ENCODE measurements at regions not wholly inside any gene's neighbourhood (a gene's known extent, or its start where the extent isn't known, plus 50 kb on each side); places are given as distances from the start of the nearest gene placed in this dataset.

GRCh38 chr15:62777671-62778070 lies 264.9 kb upstream of the TPM1 start:
- Histone ChIP-seq H3K36me3 (ENCODE audit: insufficient read depth, low read length) (no peaks in the 10 kb centered on the region), H2AFZ (ENCODE audit: low read depth, low read length) (no peak overlapping the region), H3K79me2 (ENCODE audit: insufficient read depth, low read length) (no peaks in the 10 kb centered on the region), H4K20me1 (ENCODE audit: insufficient read depth, low read length) (no peaks in the 10 kb centered on the region), H3K9ac (ENCODE audit: low read length) (no peak overlapping the region), H3K4me1 (ENCODE audit: insufficient read depth, low read length) (peaks cover 25% of the 10 kb centered on the region), H3K4me3 (ENCODE audit: insufficient read depth, low read depth, low read length) (no peak overlapping the region), H3K27me3 (ENCODE audit: insufficient read depth, low read length) (no peaks in the 10 kb centered on the region), H3K9me3 (ENCODE audit: insufficient read depth, low read depth, low read length) (no peaks in the 10 kb centered on the region), H3K4me2 (ENCODE audit: low read length) (no peak overlapping the region), H3K27ac (ENCODE audit: low read depth, low read length) (no peak overlapping the region)
- peak; percentile 70 for DNase-seq (ENCODE audit: low read depth)
- Mint-ChIP-seq H3K27ac (ENCODE audit: unreplicated experiment) (no peak overlapping the region), H3K4me3 (ENCODE audit: unreplicated experiment) (no peak overlapping the region), H3K4me1 (ENCODE audit: low read depth, unreplicated experiment) (peaks cover 34% of the 10 kb centered on the region), H3K27me3 (ENCODE audit: low read depth, unreplicated experiment) (no peaks in the 10 kb centered on the region), H3K36me3 (ENCODE audit: low read depth, unreplicated experiment) (peaks cover 25% of the 10 kb centered on the region), H3K9me3 (ENCODE audit: unreplicated experiment) (peaks cover 2% of the 10 kb centered on the region)
- FAIRE-seq, result peak; percentile 63
- TF ChIP-seq CTCF (IDR thresholded peaks at IDR 0.05; ENCODE audit: insufficient read depth, low read depth, low read length) (no peak), EZH2 (IDR thresholded peaks at IDR 0.05; ENCODE audit: insufficient read depth, low read length) (no peak)

- no peak overlapping the region for H3K4me3 ChIP-seq (ENCODE audit: insufficient read depth, low read depth, low read length)
- H3K9ac ChIP-seq (ENCODE audit: low read length), result peak overlapping the region; percentile 20
- no peaks in the 10 kb centered on the region for H3K79me2 ChIP-seq (ENCODE audit: insufficient read depth, low read length)
- H3K4me1 Mint-ChIP-seq (ENCODE audit: low read depth, unreplicated experiment), result peaks cover 47% of the 10 kb centered on the region
- peak overlapping the region; percentile 38 for H3K27ac ChIP-seq (ENCODE audit: low read depth, low read length)
- no peaks in the 10 kb centered on the region for H3K9me3 ChIP-seq (ENCODE audit: insufficient read depth, low read depth, low read length)
- no peaks in the 10 kb centered on the region for H4K20me1 ChIP-seq (ENCODE audit: insufficient read depth, low read length)
- peak; percentile 62 for DNase-seq (ENCODE audit: low read depth)
- peaks cover 40% of the 10 kb centered on the region for H3K4me1 ChIP-seq (ENCODE audit: insufficient read depth, low read length)
- no peaks in the 10 kb centered on the region for H3K27me3 ChIP-seq (ENCODE audit: insufficient read depth, low read length)
- peak overlapping the region; percentile 16 for H3K4me2 ChIP-seq (ENCODE audit: low read length)
- H3K27me3 Mint-ChIP-seq (ENCODE audit: low read depth, unreplicated experiment), result no peaks in the 10 kb centered on the region
- no peaks in the 10 kb centered on the region for H3K36me3 ChIP-seq (ENCODE audit: insufficient read depth, low read length)
- peak overlapping the region; percentile 38 for H3K27ac Mint-ChIP-seq (ENCODE audit: unreplicated experiment)
- peaks cover 2% of the 10 kb centered on the region for H3K9me3 Mint-ChIP-seq (ENCODE audit: unreplicated experiment)
- no peak for TF ChIP-seq CTCF (IDR thresholded peaks at IDR 0.05; ENCODE audit: insufficient read depth, low read depth, low read length)
- TF ChIP-seq EZH2 (IDR thresholded peaks at IDR 0.05; ENCODE audit: insufficient read depth, low read length), result no peak
- no peak overlapping the region for H3K4me3 Mint-ChIP-seq (ENCODE audit: unreplicated experiment)
- peaks cover 29% of the 10 kb centered on the region for H3K36me3 Mint-ChIP-seq (ENCODE audit: low read depth, unreplicated experiment)
- no peak overlapping the region for H2AFZ ChIP-seq (ENCODE audit: low read depth, low read length)
- FAIRE-seq, result no peak
Observed at GRCh38 chr15:62779036-62779770, 263.3 kb upstream of the TPM1 start.

GRCh38 chr15:62779899-62780298 lies 262.6 kb upstream of the TPM1 start:
- H3K27me3 ChIP-seq (ENCODE audit: insufficient read depth, low read length), result no peaks in the 10 kb centered on the region
- H3K4me3 Mint-ChIP-seq (ENCODE audit: unreplicated experiment), result no peak overlapping the region
- peaks cover 40% of the 10 kb centered on the region for H3K4me1 ChIP-seq (ENCODE audit: insufficient read depth, low read length)
- no peak overlapping the region for H3K9ac ChIP-seq (ENCODE audit: low read length)
- no peaks in the 10 kb centered on the region for H3K9me3 ChIP-seq (ENCODE audit: insufficient read depth, low read depth, low read length)
- no peaks in the 10 kb centered on the region for H3K9me3 Mint-ChIP-seq (ENCODE audit: unreplicated experiment)
- no peak overlapping the region for H3K4me3 ChIP-seq (ENCODE audit: insufficient read depth, low read depth, low read length)
- no peak overlapping the region for H3K27ac ChIP-seq (ENCODE audit: low read depth, low read length)
- H4K20me1 ChIP-seq (ENCODE audit: insufficient read depth, low read length), result no peaks in the 10 kb centered on the region
- H3K36me3 Mint-ChIP-seq (ENCODE audit: low read depth, unreplicated experiment), result peaks cover 27% of the 10 kb centered on the region
- no peak overlapping the region for H3K27ac Mint-ChIP-seq (ENCODE audit: unreplicated experiment)
- no peaks in the 10 kb centered on the region for H3K36me3 ChIP-seq (ENCODE audit: insufficient read depth, low read length)
- H3K4me2 ChIP-seq (ENCODE audit: low read length), result no peak overlapping the region
- no peak overlapping the region for H2AFZ ChIP-seq (ENCODE audit: low read depth, low read length)
- no peaks in the 10 kb centered on the region for H3K27me3 Mint-ChIP-seq (ENCODE audit: low read depth, unreplicated experiment)
- no peak for TF ChIP-seq EZH2 (IDR thresholded peaks at IDR 0.05; ENCODE audit: insufficient read depth, low read length)
- TF ChIP-seq CTCF (IDR thresholded peaks at IDR 0.05; ENCODE audit: insufficient read depth, low read depth, low read length), result no peak
- peaks cover 51% of the 10 kb centered on the region for H3K4me1 Mint-ChIP-seq (ENCODE audit: low read depth, unreplicated experiment)
- H3K79me2 ChIP-seq (ENCODE audit: insufficient read depth, low read length), result no peaks in the 10 kb centered on the region
- DNase-seq (ENCODE audit: low read depth) (no peak), FAIRE-seq (no peak)
